Head of caudate nucleus (tissue), 42 donors: ENCODE measurements at regions not wholly inside any gene's neighbourhood (a gene's known extent, or its start where the extent isn't known, plus 50 kb on each side); places are given as distances from the start of the nearest gene placed in this dataset.
A peak's percentile ranks its signal among the peaks of the same experiment; 100 is the strongest.
"Not testable (repeated sequence)": the region's sequence is repeated elsewhere in the genome, so short reads cannot be mapped to it uniquely, and the experiment has no call there.

Experiments used
- DNase-seq, 42 donors: peaks; one replicate each; pipeline versions ENCODE4 v3.0.0 to v3.0.0-alpha.2; 2020 to 2021; ENCODE audit warnings: mixed read lengths in 7 of 42
- intact Hi-C: fragments of 100-400 bp; cut with DNase I; formaldehyde crosslinking; loops from one replicate; pipeline ENCODE4 v1.15.0; 2022

GRCh38 chr17:79560527-79560926 is 50.3 kb downstream of the RBFOX3 start:
- intact Hi-C loops = loop anchor here (10.0 kb wide), 1 partner anchor 56 kb away; no protein-coding TSS in a partner anchor

GRCh38 chr17:79559111-79559887 is 51.6 kb downstream of the RBFOX3 start:
- intact Hi-C loops = no loop called here
- peak in 30 of 42 donors; percentile 5 to 78 (median 48) for DNase-seq

More at GRCh38 chr17:79560527-79560926, 50.3 kb downstream of the RBFOX3 start:
- DNase-seq = peak in 3 of 42 donors; percentile 1 to 26 (median 22)

- intact Hi-C loops = no loop called here
- DNase-seq = peak in 41 of 42 donors; percentile 19 to 85 (median 62)
Measured at GRCh38 chr17:79558091-79558900, 52.6 kb downstream of the RBFOX3 start.

- peak in 4 of 42 donors; percentile 4 to 31 (median 18) for DNase-seq
- intact Hi-C loops = no loop called here
Measured at GRCh38 chr17:79557276-79558090, 53.4 kb downstream of the RBFOX3 start.

GRCh38 chr17:79556271-79556670 is 54.6 kb downstream of the RBFOX3 start:
- intact Hi-C loops = no loop called here
- DNase-seq = peak in 2 of 42 donors; percentile 2 to 7

- intact Hi-C loops = no loop called here
- DNase-seq = peak in 1 of 42 donors; percentile 0
Measured at GRCh38 chr17:79555543-79555942, 55.3 kb downstream of the RBFOX3 start.

GRCh38 chr17:79554346-79554745 is 56.5 kb downstream of the RBFOX3 start:
- DNase-seq = peak in 2 of 42 donors; percentile 5 to 17
- intact Hi-C loops = not testable (repeated sequence)

- intact Hi-C loops = no loop called here
- DNase-seq = no peak
Measured at GRCh38 chr17:79552824-79553223, 58.0 kb downstream of the RBFOX3 start.

GRCh38 chr17:79552405-79552804 is 58.4 kb downstream of the RBFOX3 start:
- no peak for DNase-seq
- intact Hi-C loops = no loop called here

- intact Hi-C loops = no loop called here
- peak in 4 of 42 donors; percentile 7 to 28 (median 24) for DNase-seq
Measured at GRCh38 chr17:79549141-79549915, 61.5 kb downstream of the RBFOX3 start.

GRCh38 chr17:79548116-79548515 is 62.7 kb downstream of the RBFOX3 start:
- intact Hi-C loops = no loop called here
- peak in 3 of 42 donors; percentile 4 to 24 (median 20) for DNase-seq

GRCh38 chr17:79547586-79547985 is 63.3 kb downstream of the RBFOX3 start:
- DNase-seq = peak in 4 of 42 donors; percentile 2 to 22 (median 12)
- intact Hi-C loops = no loop called here

GRCh38 chr17:79547171-79547570 is 63.7 kb downstream of the RBFOX3 start:
- DNase-seq = peak in 2 of 42 donors; percentile 7 to 14
- intact Hi-C loops = not testable (repeated sequence)

GRCh38 chr17:79546386-79546785 is 64.5 kb downstream of the RBFOX3 start:
- DNase-seq = peak in 3 of 42 donors; percentile 17 to 27 (median 19)
- intact Hi-C loops = no loop called here

- intact Hi-C loops = no loop called here
- peak in 2 of 42 donors; percentile 17 to 25 for DNase-seq
Measured at GRCh38 chr17:79545251-79546005, 65.4 kb downstream of the RBFOX3 start.

- DNase-seq = peak; percentile 41 to 93 (median 76)
- intact Hi-C loops = no loop called here
Measured at GRCh38 chr17:79544142-79544914, 66.5 kb downstream of the RBFOX3 start.

GRCh38 chr17:79543531-79543930 is 67.3 kb downstream of the RBFOX3 start:
- DNase-seq = no peak
- intact Hi-C loops = no loop called here
